Large intestine (tissue), 3 donors: ENCODE measurements at regions not wholly inside any gene's neighbourhood (a gene's known extent, or its start where the extent isn't known, plus 50 kb on each side); places are given as distances from the start of the nearest gene placed in this dataset.
"Not testable (repeated sequence)": the region's sequence is repeated elsewhere in the genome, so short reads cannot be mapped to it uniquely, and the experiment has no call there.

Experiments used
- DNase-seq, 2 donors: peaks; one replicate each; pipeline versions ENCODE4 v3.0.0 to v3.0.0-alpha.2; 2013
- H3K27ac ChIP-seq: one replicate; pipeline ENCODE4 v1.5.1; 2013; ENCODE audit warnings: low read length
- H3K27me3 ChIP-seq: 2 replicates; pipeline ENCODE4 v1.6.1; 2013; ENCODE audit warnings: low read length; ENCODE audit not compliant: control insufficient read depth, insufficient read depth
- H3K36me3 ChIP-seq: 2 replicates; pipeline ENCODE4 v1.6.1; 2013; ENCODE audit warnings: low read length; ENCODE audit not compliant: control insufficient read depth, insufficient read depth
- H3K4me1 ChIP-seq: one replicate; pipeline ENCODE4 v1.6.1; 2013; ENCODE audit warnings: low read length; ENCODE audit not compliant: control insufficient read depth, insufficient read depth
- H3K4me3 ChIP-seq: one replicate; pipeline ENCODE4 v1.5.1; 2013; ENCODE audit warnings: low read length
- H3K9me3 ChIP-seq: one replicate; pipeline ENCODE4 v1.6.1; 2013; ENCODE audit warnings: mild to moderate bottlenecking, low read depth, low read length, moderate library complexity; ENCODE audit not compliant: control insufficient read depth
- WGBS: methylation state at CpG from one replicate; pipeline ENCODE4 v1.1.5; 2013; ENCODE audit warnings: low lambda C conversion rate; ENCODE audit not compliant: insufficient coverage; 5-methylcytosine and 5-hydroxymethylcytosine counted together

GRCh38 chr12:59408431-59408830, 187.4 kb upstream of the SLC16A7 start:
- Histone ChIP-seq H3K4me1 (no peaks in the 10 kb centered on the region), H3K9me3 (no peaks in the 10 kb centered on the region), H3K27ac (no peak overlapping the region), H3K27me3 (no peaks in the 10 kb centered on the region), H3K4me3 (no peak overlapping the region), H3K36me3 (no peaks in the 10 kb centered on the region)
- no CpG with 5 or more reads among the region's 1 CpG for WGBS
- DNase-seq: no peak

- DNase-seq: no peak
- H3K4me1 ChIP-seq: no peaks in the 10 kb centered on the region
- WGBS: 100% methylated on average over 1 of the region's 2 CpGs
Observed at GRCh38 chr12:59407799-59408198, 188.0 kb upstream of the SLC16A7 start.

GRCh38 chr12:59405992-59406391, 189.8 kb upstream of the SLC16A7 start:
- Histone ChIP-seq H3K36me3 (no peaks in the 10 kb centered on the region), H3K9me3 (no peaks in the 10 kb centered on the region), H3K27ac (no peak overlapping the region), H3K4me3 (no peak overlapping the region), H3K4me1 (no peaks in the 10 kb centered on the region), H3K27me3 (no peaks in the 10 kb centered on the region)
- no peak for DNase-seq

More at GRCh38 chr12:59407799-59408198, 188.0 kb upstream of the SLC16A7 start:
- no peaks in the 10 kb centered on the region for H3K36me3 ChIP-seq
- no peak overlapping the region for H3K27ac ChIP-seq
- H3K27me3 ChIP-seq: no peaks in the 10 kb centered on the region
- H3K9me3 ChIP-seq: no peaks in the 10 kb centered on the region
- H3K4me3 ChIP-seq: no peak overlapping the region

- no peaks in the 10 kb centered on the region for H3K36me3 ChIP-seq
- H3K9me3 ChIP-seq: no peaks in the 10 kb centered on the region
- no peaks in the 10 kb centered on the region for H3K27me3 ChIP-seq
- no peak overlapping the region for H3K27ac ChIP-seq
- no peak overlapping the region for H3K4me3 ChIP-seq
- no peak for DNase-seq
- no peaks in the 10 kb centered on the region for H3K4me1 ChIP-seq
Observed at GRCh38 chr12:59404109-59404650, 191.6 kb upstream of the SLC16A7 start.

GRCh38 chr12:59403259-59403932, 192.4 kb upstream of the SLC16A7 start:
- Histone ChIP-seq H3K4me1 (no peaks in the 10 kb centered on the region), H3K36me3 (no peaks in the 10 kb centered on the region), H3K27me3 (no peaks in the 10 kb centered on the region), H3K27ac (no peak overlapping the region), H3K4me3 (no peak overlapping the region), H3K9me3 (no peaks in the 10 kb centered on the region)
- WGBS: 0% methylated on average over 1 of the region's 3 CpGs
- peak; percentile 37 to 47 for DNase-seq

- Histone ChIP-seq H3K9me3 (no peaks in the 10 kb centered on the region), H3K36me3 (no peaks in the 10 kb centered on the region), H3K27ac (no peak overlapping the region), H3K27me3 (no peaks in the 10 kb centered on the region), H3K4me1 (no peaks in the 10 kb centered on the region), H3K4me3 (no peak overlapping the region)
- no CpG with 5 or more reads among the region's 2 CpGs for WGBS
- no peak for DNase-seq
Observed at GRCh38 chr12:59401862-59402261, 194.0 kb upstream of the SLC16A7 start.

- no peak overlapping the region for H3K4me3 ChIP-seq
- DNase-seq: no peak
- no peaks in the 10 kb centered on the region for H3K36me3 ChIP-seq
- H3K4me1 ChIP-seq: no peaks in the 10 kb centered on the region
- no peak overlapping the region for H3K27ac ChIP-seq
- no CpG with 5 or more reads among the region's 1 CpG for WGBS
- no peaks in the 10 kb centered on the region for H3K27me3 ChIP-seq
- H3K9me3 ChIP-seq: no peaks in the 10 kb centered on the region
Observed at GRCh38 chr12:59398164-59398563, 197.7 kb upstream of the SLC16A7 start.

- Histone ChIP-seq H3K27me3 (no peaks in the 10 kb centered on the region), H3K27ac (no peak overlapping the region), H3K4me3 (no peak overlapping the region), H3K4me1 (no peaks in the 10 kb centered on the region), H3K36me3 (no peaks in the 10 kb centered on the region), H3K9me3 (no peaks in the 10 kb centered on the region)
- no peak for DNase-seq
- 100% methylated on average over 3 of the region's 4 CpGs for WGBS
Observed at GRCh38 chr12:59396919-59397318, 198.9 kb upstream of the SLC16A7 start.

- Histone ChIP-seq H3K27me3 (no peaks in the 10 kb centered on the region), H3K36me3 (no peaks in the 10 kb centered on the region), H3K27ac (no peak overlapping the region), H3K4me3 (no peak overlapping the region), H3K9me3 (no peaks in the 10 kb centered on the region), H3K4me1 (no peaks in the 10 kb centered on the region)
- no peak for DNase-seq
Observed at GRCh38 chr12:59396519-59396918, 199.3 kb upstream of the SLC16A7 start.

GRCh38 chr12:59395310-59395709, 200.5 kb upstream of the SLC16A7 start:
- H3K36me3 ChIP-seq, H3K9me3 ChIP-seq, H3K4me3 ChIP-seq, H3K27ac ChIP-seq, DNase-seq, H3K4me1 ChIP-seq, H3K27me3 ChIP-seq: not testable (repeated sequence)

- Histone ChIP-seq H3K27me3 (no peaks in the 10 kb centered on the region), H3K9me3 (no peaks in the 10 kb centered on the region), H3K4me1 (no peaks in the 10 kb centered on the region), H3K27ac (no peak overlapping the region), H3K36me3 (no peaks in the 10 kb centered on the region), H3K4me3 (no peak overlapping the region)
- no CpG with 5 or more reads among the region's 4 CpGs for WGBS
- no peak for DNase-seq
Observed at GRCh38 chr12:59393506-59393905, 202.3 kb upstream of the SLC16A7 start.
